C4-2B (cell line): ENCODE measurements at regions not wholly inside any gene's neighbourhood (a gene's known extent, or its start where the extent isn't known, plus 50 kb on each side); places are given as distances from the start of the nearest gene placed in this dataset.

Source experiments
- ZFX ChIP-seq: fragments of 450-650 bp; IDR thresholded peaks from 2 replicates; pipeline ENCODE4 v1.6.1; 2017
- TF ChIP-seq, protein P1 (sequence below): fragments of 450-650 bp; conservative IDR thresholded peaks from 2 replicates; pipeline ENCODE4 v1.5.1; 2017; ENCODE audit warnings: mild to moderate bottlenecking

DNA sequence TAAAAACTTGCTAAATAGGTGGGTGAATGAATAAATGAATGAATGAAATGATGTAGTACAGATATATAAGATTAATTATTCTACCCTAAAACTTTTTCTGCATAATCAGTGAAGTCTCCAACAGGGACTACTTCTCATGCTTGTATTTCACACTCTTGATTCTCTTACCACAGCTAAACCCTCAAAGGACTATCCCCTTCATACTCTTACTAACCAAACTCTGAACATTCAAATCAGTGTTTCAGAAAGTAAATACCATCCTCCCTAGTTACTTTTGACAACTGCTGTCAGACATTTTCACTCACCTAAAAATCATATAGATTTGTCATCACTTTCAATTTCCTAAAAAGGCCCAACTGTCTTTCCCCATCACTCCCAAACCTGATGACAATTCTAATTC, 234.3 kb upstream of the HHIP start:
- TF ChIP-seq, protein P1, sequence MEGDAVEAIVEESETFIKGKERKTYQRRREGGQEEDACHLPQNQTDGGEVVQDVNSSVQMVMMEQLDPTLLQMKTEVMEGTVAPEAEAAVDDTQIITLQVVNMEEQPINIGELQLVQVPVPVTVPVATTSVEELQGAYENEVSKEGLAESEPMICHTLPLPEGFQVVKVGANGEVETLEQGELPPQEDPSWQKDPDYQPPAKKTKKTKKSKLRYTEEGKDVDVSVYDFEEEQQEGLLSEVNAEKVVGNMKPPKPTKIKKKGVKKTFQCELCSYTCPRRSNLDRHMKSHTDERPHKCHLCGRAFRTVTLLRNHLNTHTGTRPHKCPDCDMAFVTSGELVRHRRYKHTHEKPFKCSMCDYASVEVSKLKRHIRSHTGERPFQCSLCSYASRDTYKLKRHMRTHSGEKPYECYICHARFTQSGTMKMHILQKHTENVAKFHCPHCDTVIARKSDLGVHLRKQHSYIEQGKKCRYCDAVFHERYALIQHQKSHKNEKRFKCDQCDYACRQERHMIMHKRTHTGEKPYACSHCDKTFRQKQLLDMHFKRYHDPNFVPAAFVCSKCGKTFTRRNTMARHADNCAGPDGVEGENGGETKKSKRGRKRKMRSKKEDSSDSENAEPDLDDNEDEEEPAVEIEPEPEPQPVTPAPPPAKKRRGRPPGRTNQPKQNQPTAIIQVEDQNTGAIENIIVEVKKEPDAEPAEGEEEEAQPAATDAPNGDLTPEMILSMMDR: no peak
- TF ChIP-seq ZFX: no peak
